Motor neuron (in vitro differentiated cells): ENCODE measurements at regions not wholly inside any gene's neighbourhood (a gene's known extent, or its start where the extent isn't known, plus 50 kb on each side); places are given as distances from the start of the nearest gene placed in this dataset.

Source experiments
- ATAC-seq, 8 experiments: fragments of 200-7000 bp; cut with Tn5 transposase; replicated peaks in 6 of 8; 2 replicates each; pipeline ENCODE4 v1.8.0; 2021; ENCODE audit warnings: mild to moderate bottlenecking in 8 of 8, moderate library complexity in 8 of 8
- H3K27ac ChIP-seq, 2 donors: fragments of 250-450 bp; sonication (Bioruptor Pico); 2 replicates each; pipeline ENCODE4 v1.9.0; 2021; ENCODE audit warnings: antibody characterized with exemption in 2 of 2, mild to moderate bottlenecking in 2 of 2, moderate library complexity in 1 of 2
- H3K4me1 ChIP-seq, 2 donors: fragments of 250-450 bp; sonication (Bioruptor Pico); replicated peaks in 1 of 2; 2 replicates each; pipeline ENCODE4 v1.6.1; 2021; ENCODE audit warnings: antibody characterized with exemption in 2 of 2, mild to moderate bottlenecking in 2 of 2, moderate library complexity in 1 of 2
- H3K4me3 ChIP-seq, 5 donors: fragments of 250-450 bp; sonication (Bioruptor Pico); 2 replicates each; pipeline ENCODE4 v1.9.0; 2021; ENCODE audit warnings: antibody characterized with exemption in 5 of 5, mild to moderate bottlenecking in 5 of 5, moderate library complexity in 4 of 5
- WGBS, 10 experiments: fragments of 450-650 bp; shearing (Covaris generic); methylation state at CpG; one replicate each; pipeline ENCODE4 v1.0.0; 2022; 5-methylcytosine and 5-hydroxymethylcytosine counted together
- in situ Hi-C, 9 experiments: fragments of 400-800 bp; cut with MboI; loops; one replicate each; pipeline ENCODE4 v1.15.0; 2021; ENCODE audit warnings: low sequenced_read_pairs in 9 of 9, low pct_unique_long_range_greater_than_20kb in 2 of 9; ENCODE audit not compliant: unreplicated experiment in 9 of 9

- WGBS, 10 experiments: 45 to 82% (median 73%) methylated on average over 1 to 3 of the region's 4 CpGs; no CpG with 5 or more reads in 3 of the 10 experiments
- Histone ChIP-seq H3K4me1 (no peaks in the 10 kb centered on the region), H3K4me3 (no peak overlapping the region), H3K27ac (no peak overlapping the region)
- ATAC-seq: no peak
- in situ Hi-C loops: no loop called here
Observed at GRCh38 chr15:87805117-87805820, 451.3 kb downstream of the NTRK3 start.

- Histone ChIP-seq H3K27ac (no peak overlapping the region), H3K4me1 (no peaks in the 10 kb centered on the region)
- in situ Hi-C loops: no loop called here
Observed at GRCh38 chr15:87804451-87804850, 452.1 kb downstream of the NTRK3 start.

GRCh38 chr15:87799838-87800237 is 456.7 kb downstream of the NTRK3 start:
- Histone ChIP-seq H3K4me3 (no peak overlapping the region), H3K27ac (no peak overlapping the region), H3K4me1 (no peaks in the 10 kb centered on the region)
- WGBS, 10 experiments: 0 to 80% (median 36%) methylated on average over 1 to 2 of the region's 2 CpGs
- ATAC-seq: peak in 3 of 8 experiments; percentile 47 to 77 (median 55)
- in situ Hi-C loops: no loop called here

More at GRCh38 chr15:87804451-87804850, 452.1 kb downstream of the NTRK3 start:
- no peak overlapping the region for H3K4me3 ChIP-seq
- ATAC-seq: no peak

GRCh38 chr15:87799428-87799827 is 457.1 kb downstream of the NTRK3 start:
- Histone ChIP-seq H3K27ac (no peak overlapping the region), H3K4me3 (no peak overlapping the region), H3K4me1 (peaks cover 0 to 4% of the 10 kb centered on the region in 2 donors)
- WGBS, 10 experiments: 25 to 100% (median 73%) methylated on average over 1 to 3 of the region's 3 CpGs; no CpG with 5 or more reads in 1 of the 10 experiments
- ATAC-seq: peak in 1 of 8 experiments; percentile 63
- in situ Hi-C loops: no loop called here

- in situ Hi-C loops: no loop called here
- Histone ChIP-seq H3K4me1 (peaks cover 3 to 26% of the 10 kb centered on the region in 2 donors), H3K27ac (peak overlapping the region in 1 of 2 donors; percentile 11), H3K4me3 (no peak overlapping the region)
- peak in 4 of 8 experiments; percentile 18 to 53 (median 42) for ATAC-seq
- WGBS, 10 experiments: 20 to 95% (median 82%) methylated on average over 1 to 4 of the region's 4 CpGs; no CpG with 5 or more reads in 2 of the 10 experiments
Observed at GRCh38 chr15:87793725-87794124, 462.8 kb downstream of the NTRK3 start.

GRCh38 chr15:87792250-87793040 is 464.1 kb downstream of the NTRK3 start:
- Histone ChIP-seq H3K4me1 (peaks cover 3 to 26% of the 10 kb centered on the region in 2 donors), H3K4me3 (no peak overlapping the region), H3K27ac (no peak overlapping the region)
- in situ Hi-C loops: no loop called here
- ATAC-seq: peak in 4 of 8 experiments; percentile 39 to 55 (median 42)
- 40 to 92% (median 60%) methylated on average over 1 to 5 of the region's 6 CpGs; no CpG with 5 or more reads in 2 of the 10 experiments for WGBS, 10 experiments

GRCh38 chr15:87781959-87782625 is 474.4 kb downstream of the NTRK3 start:
- Histone ChIP-seq H3K4me1 (peaks cover 0 to 9% of the 10 kb centered on the region in 2 donors), H3K4me3 (no peak overlapping the region), H3K27ac (no peak overlapping the region)
- ATAC-seq: no peak
- 25 to 93% (median 55%) methylated on average over 2 to 5 of the region's 5 CpGs; no CpG with 5 or more reads in 1 of the 10 experiments for WGBS, 10 experiments
- in situ Hi-C loops: no loop called here

- Histone ChIP-seq H3K4me1 (peaks cover 2 to 14% of the 10 kb centered on the region in 2 donors), H3K27ac (no peak overlapping the region), H3K4me3 (no peak overlapping the region)
- in situ Hi-C loops: no loop called here
- ATAC-seq: no peak
- WGBS, 10 experiments: 75 to 92% (median 90%) methylated on average over 1 to 4 of the region's 5 CpGs; no CpG with 5 or more reads in 5 of the 10 experiments
Observed at GRCh38 chr15:87779746-87780145, 476.8 kb downstream of the NTRK3 start.

GRCh38 chr15:87778358-87778757 is 478.2 kb downstream of the NTRK3 start:
- no peak for ATAC-seq
- in situ Hi-C loops: no loop called here
- Histone ChIP-seq H3K4me1 (peaks cover 2 to 7% of the 10 kb centered on the region in 2 donors), H3K4me3 (no peak overlapping the region), H3K27ac (no peak overlapping the region)
- WGBS, 10 experiments: 60 to 91% (median 80%) methylated on average over 1 to 10 of the region's 11 CpGs; no CpG with 5 or more reads in 3 of the 10 experiments

GRCh38 chr15:87777054-87777561 is 479.4 kb downstream of the NTRK3 start:
- in situ Hi-C loops: no loop called here
- ATAC-seq: peak in 4 of 8 experiments; percentile 27 to 97 (median 62)

GRCh38 chr15:87767516-87767915 is 489.0 kb downstream of the NTRK3 start:
- in situ Hi-C loops: no loop called here

More at GRCh38 chr15:87777054-87777561, 479.4 kb downstream of the NTRK3 start:
- H3K27ac ChIP-seq: no peak overlapping the region
- no peak overlapping the region for H3K4me3 ChIP-seq
- H3K4me1 ChIP-seq: peaks cover 2 to 7% of the 10 kb centered on the region in 2 donors
- 7 to 80% (median 60%) methylated on average over 1 to 3 of the region's 3 CpGs; no CpG with 5 or more reads in 3 of the 10 experiments for WGBS, 10 experiments

GRCh38 chr15:87764461-87765240 is 491.9 kb downstream of the NTRK3 start:
- WGBS, 10 experiments: 20 to 94% (median 81%) methylated on average over 1 to 3 of the region's 4 CpGs; no CpG with 5 or more reads in 4 of the 10 experiments

More at GRCh38 chr15:87767516-87767915, 489.0 kb downstream of the NTRK3 start:
- Histone ChIP-seq H3K4me3 (no peak overlapping the region), H3K27ac (no peak overlapping the region), H3K4me1 (no peaks in the 10 kb centered on the region)
- WGBS, 10 experiments: 64 to 90% (median 80%) methylated on average over 1 to 3 of the region's 3 CpGs; no CpG with 5 or more reads in 1 of the 10 experiments
- no peak for ATAC-seq

More at GRCh38 chr15:87764461-87765240, 491.9 kb downstream of the NTRK3 start:
- Histone ChIP-seq H3K27ac (no peak overlapping the region), H3K4me1 (no peaks in the 10 kb centered on the region), H3K4me3 (no peak overlapping the region)
- peak in 5 of 8 experiments; percentile 25 to 93 (median 44) for ATAC-seq
- in situ Hi-C loops: no loop called here
